SU-DHL-6 (cell line): ENCODE measurements at regions not wholly inside any gene's neighbourhood (a gene's known extent, or its start where the extent isn't known, plus 50 kb on each side); places are given as distances from the start of the nearest gene placed in this dataset.
"Not testable (repeated sequence)": the region's sequence is repeated elsewhere in the genome, so short reads cannot be mapped to it uniquely, and the experiment has no call there.

ENCODE experiments used
- H2AFZ ChIP-seq: fragments of 200-600 bp; sonication (generic); 2 replicates; pipeline ENCODE4 v1.6.1; 2014; ENCODE audit warnings: low read depth, mild to moderate bottlenecking, moderate library complexity, mixed read lengths, antibody characterized with exemption, low read length; ENCODE audit not compliant: severe bottlenecking
- H3F3A ChIP-seq: fragments of 200-600 bp; shearing (Covaris generic); 2 replicates; pipeline ENCODE4 v1.6.0; 2016; ENCODE audit warnings: antibody characterized with exemption, mild to moderate bottlenecking; ENCODE audit not compliant: insufficient read depth
- H3K27ac ChIP-seq: fragments of 200-600 bp; sonication (generic); 2 replicates; pipeline ENCODE4 v1.5.1; 2016; ENCODE audit warnings: low read depth, mild to moderate bottlenecking, low read length, moderate library complexity, mixed read lengths
- H3K27me3 ChIP-seq: fragments of 200-600 bp; sonication (generic), shearing (Covaris generic); 2 replicates; pipeline ENCODE4 v1.6.0; 2014; ENCODE audit warnings: mild to moderate bottlenecking, low read length
- H3K36me3 ChIP-seq: fragments of 200-600 bp; sonication (generic); 2 replicates; pipeline ENCODE4 v1.6.1; 2014; ENCODE audit warnings: mild to moderate bottlenecking, low read length, mixed read lengths
- H3K4me2 ChIP-seq: fragments of 300-600, 200-600 bp; shearing (Covaris generic), sonication (generic); 2 replicates; pipeline ENCODE4 v1.6.0; 2014; ENCODE audit warnings: low read length, low read depth, mild to moderate bottlenecking; ENCODE audit not compliant: poor library complexity, severe bottlenecking
- H3K4me3 ChIP-seq: fragments of 200-600 bp; sonication (generic); 2 replicates; pipeline ENCODE4 v1.5.1; 2014; ENCODE audit warnings: antibody characterized with exemption, low read length, mild to moderate bottlenecking, mixed read lengths; ENCODE audit not compliant: insufficient read depth, poor library complexity, severe bottlenecking
- H3K79me2 ChIP-seq: fragments of 200-600 bp; sonication (generic); 2 replicates; pipeline ENCODE4 v1.6.1; 2014; ENCODE audit warnings: mild to moderate bottlenecking, low read length, moderate library complexity; ENCODE audit not compliant: insufficient read depth
- H3K9ac ChIP-seq: fragments of 200-600 bp; sonication (generic); 2 replicates; pipeline ENCODE4 v1.7.0; 2014; ENCODE audit warnings: mild to moderate bottlenecking, low read length
- H3K9me2 ChIP-seq: fragments of 200-600 bp; sonication (generic); replicated peaks from 2 replicates; pipeline ENCODE4 v1.6.1; 2014; ENCODE audit warnings: low read length; ENCODE audit not compliant: insufficient read depth
- H3K9me3 ChIP-seq: fragments of 200-600 bp; sonication (generic); 2 replicates; pipeline ENCODE4 v1.6.1; 2014; ENCODE audit warnings: low read length, mixed read lengths; ENCODE audit not compliant: insufficient read depth
- H4K20me1 ChIP-seq: fragments of 200-600 bp; sonication (generic); 2 replicates; pipeline ENCODE4 v1.6.1; 2014; ENCODE audit warnings: low read depth, mild to moderate bottlenecking, antibody characterized with exemption, low read length, moderate library complexity, mixed read lengths
- EZH2phosphoT487 ChIP-seq: fragments of 200-600 bp; sonication (generic), shearing (Covaris generic); conservative IDR thresholded peaks from 2 replicates; pipeline ENCODE4 v1.6.1; 2018; ENCODE audit warnings: mild to moderate bottlenecking, antibody characterized with exemption, low read length, moderate library complexity, mixed read lengths
- TF ChIP-seq, protein P1 (sequence below): fragments of 200-600 bp; sonication (generic); IDR thresholded peaks from one replicate; pipeline ENCODE4 v1.5.1; 2017; ENCODE audit warnings: antibody characterized with exemption, mild to moderate bottlenecking, low read length, moderate library complexity; ENCODE audit not compliant: insufficient read depth, poor library complexity, severe bottlenecking

DNA sequence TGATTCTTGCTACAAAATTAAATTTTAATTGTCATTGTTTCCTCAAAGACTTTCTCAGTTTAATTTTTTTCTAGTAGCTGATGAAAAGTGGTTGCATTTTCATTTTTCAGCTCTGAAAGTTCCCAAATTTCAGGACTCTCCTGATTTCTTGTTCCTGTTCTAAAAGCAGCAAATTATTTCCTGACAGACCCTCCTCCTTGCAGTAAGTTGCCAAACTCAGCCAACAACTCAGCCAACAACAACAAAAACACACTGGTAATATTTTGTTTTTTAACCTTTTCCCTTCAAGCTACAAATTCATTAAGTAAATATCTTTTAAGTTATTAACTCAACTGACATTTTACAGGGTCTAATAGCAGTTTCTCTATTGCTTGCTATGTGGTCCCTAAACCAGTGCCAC is 487.8 kb upstream of the NUDT12 start:
- H3K9me2 ChIP-seq: no peaks in the 10 kb centered on the region
- no peak overlapping the region for H3K9ac ChIP-seq
- H3K27me3 ChIP-seq: no peaks in the 10 kb centered on the region
- no peak overlapping the region for H2AFZ ChIP-seq
- no peak overlapping the region for H3K27ac ChIP-seq
- H3F3A ChIP-seq: no peaks in the 10 kb centered on the region
- H4K20me1 ChIP-seq: no peaks in the 10 kb centered on the region
- TF ChIP-seq, protein P1, sequence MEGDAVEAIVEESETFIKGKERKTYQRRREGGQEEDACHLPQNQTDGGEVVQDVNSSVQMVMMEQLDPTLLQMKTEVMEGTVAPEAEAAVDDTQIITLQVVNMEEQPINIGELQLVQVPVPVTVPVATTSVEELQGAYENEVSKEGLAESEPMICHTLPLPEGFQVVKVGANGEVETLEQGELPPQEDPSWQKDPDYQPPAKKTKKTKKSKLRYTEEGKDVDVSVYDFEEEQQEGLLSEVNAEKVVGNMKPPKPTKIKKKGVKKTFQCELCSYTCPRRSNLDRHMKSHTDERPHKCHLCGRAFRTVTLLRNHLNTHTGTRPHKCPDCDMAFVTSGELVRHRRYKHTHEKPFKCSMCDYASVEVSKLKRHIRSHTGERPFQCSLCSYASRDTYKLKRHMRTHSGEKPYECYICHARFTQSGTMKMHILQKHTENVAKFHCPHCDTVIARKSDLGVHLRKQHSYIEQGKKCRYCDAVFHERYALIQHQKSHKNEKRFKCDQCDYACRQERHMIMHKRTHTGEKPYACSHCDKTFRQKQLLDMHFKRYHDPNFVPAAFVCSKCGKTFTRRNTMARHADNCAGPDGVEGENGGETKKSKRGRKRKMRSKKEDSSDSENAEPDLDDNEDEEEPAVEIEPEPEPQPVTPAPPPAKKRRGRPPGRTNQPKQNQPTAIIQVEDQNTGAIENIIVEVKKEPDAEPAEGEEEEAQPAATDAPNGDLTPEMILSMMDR: no peak
- H3K79me2 ChIP-seq: no peaks in the 10 kb centered on the region
- H3K4me2 ChIP-seq: no peak overlapping the region
- no peak overlapping the region for H3K4me3 ChIP-seq
- no peaks in the 10 kb centered on the region for H3K9me3 ChIP-seq
- H3K36me3 ChIP-seq: no peaks in the 10 kb centered on the region

DNA sequence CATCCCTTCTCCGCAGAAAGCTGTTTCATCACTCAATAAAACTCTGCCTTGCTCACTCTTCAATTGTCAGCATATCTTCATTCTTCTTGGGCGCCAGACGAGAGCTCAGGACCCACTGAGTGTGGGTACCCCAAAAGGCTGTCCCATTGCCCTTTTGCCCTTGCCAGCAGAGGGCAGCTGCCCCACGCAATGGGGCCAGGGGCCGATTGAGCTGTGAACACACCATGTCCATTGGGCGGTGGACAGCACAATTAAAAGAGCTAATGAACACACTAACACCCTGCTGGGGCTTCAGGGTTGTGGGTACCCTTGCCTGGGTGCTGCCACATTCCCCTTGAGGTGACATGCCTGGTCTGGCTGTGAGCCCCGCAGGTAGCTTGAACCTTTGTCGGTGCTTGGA is 487.2 kb upstream of the NUDT12 start:
- TF ChIP-seq, protein P1: no peak
- TF ChIP-seq EZH2phosphoT487: no peak
- Histone ChIP-seq H4K20me1 (no peaks in the 10 kb centered on the region), H3K36me3 (no peaks in the 10 kb centered on the region), H3K27me3 (no peaks in the 10 kb centered on the region), H3K9me2 (no peaks in the 10 kb centered on the region), H2AFZ (no peak overlapping the region), H3K4me2 (no peak overlapping the region), H3K4me3 (no peak overlapping the region), H3K79me2 (no peaks in the 10 kb centered on the region), H3K9ac (no peak overlapping the region), H3F3A (no peaks in the 10 kb centered on the region), H3K9me3 (no peaks in the 10 kb centered on the region), H3K27ac (no peak overlapping the region)

DNA sequence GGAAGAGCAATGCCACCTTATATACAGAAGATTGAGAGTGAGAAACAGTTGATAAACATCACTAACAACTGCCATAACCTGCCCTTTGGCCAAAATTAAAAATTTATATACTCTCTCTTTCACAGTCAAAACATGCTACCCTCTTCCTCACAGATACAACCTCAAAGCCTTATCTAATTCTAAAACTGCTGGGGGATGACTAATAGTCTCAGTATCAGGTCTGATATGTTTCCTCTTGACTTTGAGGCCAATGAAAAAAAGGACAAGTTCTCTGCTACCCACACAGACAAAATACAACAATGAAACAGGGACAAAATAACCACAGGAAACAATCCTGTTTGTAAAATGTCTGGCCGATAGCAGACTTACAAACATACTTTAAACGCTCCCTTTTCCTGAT is 485.6 kb upstream of the NUDT12 start:
- H3K9ac ChIP-seq: no peak overlapping the region
- no peak overlapping the region for H3K4me3 ChIP-seq
- no peaks in the 10 kb centered on the region for H4K20me1 ChIP-seq
- TF ChIP-seq, protein P1: no peak
- TF ChIP-seq EZH2phosphoT487: no peak
- H2AFZ ChIP-seq: no peak overlapping the region
- H3K79me2 ChIP-seq: no peaks in the 10 kb centered on the region
- no peaks in the 10 kb centered on the region for H3K9me3 ChIP-seq
- H3K9me2 ChIP-seq: no peaks in the 10 kb centered on the region
- H3F3A ChIP-seq: no peaks in the 10 kb centered on the region
- no peak overlapping the region for H3K4me2 ChIP-seq
- no peaks in the 10 kb centered on the region for H3K27me3 ChIP-seq
- no peak overlapping the region for H3K27ac ChIP-seq
- no peaks in the 10 kb centered on the region for H3K36me3 ChIP-seq

DNA sequence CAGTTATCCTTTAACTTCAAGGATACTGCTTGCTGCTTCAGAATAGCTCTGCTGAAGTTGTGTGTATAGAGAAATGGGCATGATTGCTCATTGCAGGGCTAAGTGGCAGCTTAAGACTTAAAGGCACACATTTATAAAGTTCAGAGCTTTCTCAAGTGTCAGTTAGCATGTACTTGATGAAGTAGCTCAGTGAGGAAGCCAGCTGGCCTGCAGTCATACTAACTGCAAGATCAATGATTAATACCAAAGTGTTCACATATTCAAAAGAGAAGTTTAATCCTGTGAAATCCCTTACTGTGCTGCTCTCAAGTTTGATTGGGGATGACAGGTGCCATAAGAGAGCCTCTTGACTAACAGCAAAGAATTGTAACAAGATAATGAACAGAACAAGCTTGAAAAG is 483.4 kb upstream of the NUDT12 start:
- H3K9me3 ChIP-seq: no peaks in the 10 kb centered on the region
- no peaks in the 10 kb centered on the region for H4K20me1 ChIP-seq
- no peak overlapping the region for H2AFZ ChIP-seq
- H3K9me2 ChIP-seq: no peaks in the 10 kb centered on the region
- H3K27me3 ChIP-seq: no peaks in the 10 kb centered on the region
- H3K36me3 ChIP-seq: no peaks in the 10 kb centered on the region
- H3K27ac ChIP-seq: no peak overlapping the region
- H3K9ac ChIP-seq: no peak overlapping the region
- H3F3A ChIP-seq: no peaks in the 10 kb centered on the region
- H3K4me2 ChIP-seq: no peak overlapping the region
- no peak overlapping the region for H3K4me3 ChIP-seq
- TF ChIP-seq, protein P1: no peak
- no peak for TF ChIP-seq EZH2phosphoT487
- no peaks in the 10 kb centered on the region for H3K79me2 ChIP-seq

DNA sequence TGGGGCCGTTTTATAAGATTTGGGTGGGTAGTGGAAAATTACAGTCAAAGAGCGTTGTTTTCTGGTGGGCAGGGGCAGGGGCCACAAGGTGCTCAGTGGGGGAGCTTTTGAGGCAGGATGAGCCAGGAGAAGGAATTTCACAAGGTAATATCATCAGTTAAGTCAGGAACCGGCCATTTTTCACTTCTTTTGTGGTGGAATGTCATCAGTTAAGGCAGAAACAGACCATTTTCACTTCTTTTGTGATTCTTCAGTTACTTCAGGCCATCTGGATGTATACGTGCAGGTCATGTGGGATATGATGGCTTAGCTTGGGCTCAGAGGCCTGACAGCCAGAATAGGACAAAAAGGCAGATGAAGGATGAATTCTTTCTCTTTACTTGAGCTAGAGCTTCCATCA is 477.3 kb upstream of the NUDT12 start:
- H3K27ac ChIP-seq, H3F3A ChIP-seq, H3K4me3 ChIP-seq, H3K27me3 ChIP-seq, H3K36me3 ChIP-seq, H3K79me2 ChIP-seq, H2AFZ ChIP-seq, H3K4me2 ChIP-seq, H3K9me3 ChIP-seq, H4K20me1 ChIP-seq, H3K9me2 ChIP-seq, H3K9ac ChIP-seq: not testable (repeated sequence)
